ENCODE measurements at regions not wholly inside any gene's neighbourhood (a gene's known extent, or its start where the extent isn't known, plus 50 kb on each side); places are given as distances from the start of the nearest gene placed in this dataset.
"Not testable (repeated sequence)": the region's sequence is repeated elsewhere in the genome, so short reads cannot be mapped to it uniquely, and the experiment has no call there.

- DNase-seq (ENCODE audit: low spot score), result no peak
These were observed 100.9 kb upstream of the NR3C2 start for GRCh38 chr4:148542922-148543623.

- DNase-seq (ENCODE audit: low spot score), result no peak
These were observed 98.6 kb upstream of the NR3C2 start for GRCh38 chr4:148540622-148541326.

- DNase-seq (ENCODE audit: low spot score), result no peak
These were observed 97.2 kb upstream of the NR3C2 start for GRCh38 chr4:148539387-148539786.

GRCh38 chr4:148533851-148534250 is 91.6 kb upstream of the NR3C2 start:
- not testable (repeated sequence) for DNase-seq (ENCODE audit: low spot score)

GRCh38 chr4:148530114-148530513 is 87.9 kb upstream of the NR3C2 start:
- no peak for DNase-seq (ENCODE audit: low spot score)

- no peak for DNase-seq (ENCODE audit: low spot score)
These were observed 85.4 kb upstream of the NR3C2 start for GRCh38 chr4:148527571-148527970.

GRCh38 chr4:148522995-148523394 is 80.8 kb upstream of the NR3C2 start:
- DNase-seq (ENCODE audit: low spot score), result no peak

GRCh38 chr4:148515248-148515647 is 73.0 kb upstream of the NR3C2 start:
- no peak for DNase-seq (ENCODE audit: low spot score)

- DNase-seq (ENCODE audit: low spot score), result no peak
These were observed 72.4 kb upstream of the NR3C2 start for GRCh38 chr4:148514581-148514980.

GRCh38 chr4:148514041-148514440 is 71.8 kb upstream of the NR3C2 start:
- DNase-seq (ENCODE audit: low spot score), result no peak

GRCh38 chr4:148510211-148510610 is 68.0 kb upstream of the NR3C2 start:
- DNase-seq (ENCODE audit: low spot score), result no peak

- no peak for DNase-seq (ENCODE audit: low spot score)
These were observed 61.5 kb upstream of the NR3C2 start for GRCh38 chr4:148503681-148504080.

- no peak for DNase-seq (ENCODE audit: low spot score)
These were observed 55.0 kb upstream of the NR3C2 start for GRCh38 chr4:148497258-148497657.

- no peak for DNase-seq (ENCODE audit: low spot score)
These were observed 53.2 kb upstream of the NR3C2 start for GRCh38 chr4:148495463-148495862.
